K562 (cell line): ENCODE measurements at regions not wholly inside any gene's neighbourhood (a gene's known extent, or its start where the extent isn't known, plus 50 kb on each side); places are given as distances from the start of the nearest gene placed in this dataset.

ENCODE experiments used
- ATAC-seq: fragments of 200-7000 bp; cut with Tn5 transposase; 3 replicates; pipeline ENCODE4 v1.9.1; 2020; ENCODE audit warnings: moderate library complexity
- BruUV-seq: library from RNA; stranded (reverse); fragments of 400-500 nt; replicated peaks from 2 replicates; lab custom pipeline; 2021; lab: Mats Ljungman, UMichigan
- CTCF ChIA-PET: fragments of 300-600 bp; formaldehyde crosslinking; extraction: SDS; loops from one replicate; lab custom pipeline; 2021; ENCODE audit warnings: low intra/inter-chr PET ratio; lab: Yijun Ruan, JAX
- POLR2A ChIA-PET: fragments of 300-600, 350-650 bp; sonication (Branson Sonifier 250); formaldehyde crosslinking; extraction: SDS; loops from one replicate; lab custom pipeline; 2021; ENCODE audit warnings: antibody characterized with exemption, inconsistent platforms; lab: Yijun Ruan, JAX
- DNase-seq, 4 experiments: peaks; one replicate each; pipeline versions ENCODE4 v3.0.0 to v3.0.0-alpha.2; 2011 to 2018; ENCODE audit warnings: low spot score in 3 of 4, mixed read lengths in 3 of 4; ENCODE audit errors: extremely low read depth in 1 of 4
- FAIRE-seq: peaks from 2 replicates; lab custom pipeline; 2011; peaks lifted over from hg19 to GRCh38; lab: Jason Lieb, UNC
- H2AFZ ChIP-seq: 2 replicates; pipeline ENCODE4 v1.6.0; 2011; ENCODE audit warnings: low read depth, low read length, control low read depth, inconsistent platforms
- H3K27ac ChIP-seq: fragments of 200-600 bp; 3 replicates; pipeline ENCODE4 v1.8.0; 2011; ENCODE audit warnings: low read depth, mild to moderate bottlenecking, control low read depth, inconsistent platforms, low read length, moderate library complexity, mixed read lengths; ENCODE audit errors: extremely low read depth
- H3K27me3 ChIP-seq, 2 experiments: fragments of 300-600 bp in 1 of 2; 2 replicates in 1 of 2; 3 replicates in 1 of 2; pipeline versions ENCODE4 v1.6.0 to v1.8.0; 2011; ENCODE audit warnings: inconsistent platforms in 2 of 2, low read length in 2 of 2, mild to moderate bottlenecking in 1 of 2, mixed read lengths in 1 of 2, moderate library complexity in 1 of 2; ENCODE audit not compliant: control insufficient read depth in 2 of 2, insufficient read depth in 2 of 2
- H3K36me3 ChIP-seq: fragments of 300-600 bp; 3 replicates; pipeline ENCODE4 v1.8.0; 2011; ENCODE audit warnings: mild to moderate bottlenecking, low read length, inconsistent platforms; ENCODE audit not compliant: control insufficient read depth, insufficient read depth
- H3K4me1 ChIP-seq, 2 experiments: fragments of 200-600 bp in 1 of 2; replicated peaks in 1 of 2; 2 replicates in 1 of 2; 3 replicates in 1 of 2; pipeline versions ENCODE4 v1.5.1 to v1.8.0; 2011; ENCODE audit warnings: inconsistent platforms in 2 of 2, low read length in 2 of 2, mild to moderate bottlenecking in 1 of 2, mixed read lengths in 1 of 2, moderate library complexity in 1 of 2; ENCODE audit not compliant: control insufficient read depth in 2 of 2, insufficient read depth in 2 of 2
- H3K4me2 ChIP-seq: 2 replicates; pipeline ENCODE4 v1.6.1; 2011; ENCODE audit warnings: low read length, control low read depth, inconsistent platforms, mixed read lengths; ENCODE audit not compliant: insufficient read depth
- H3K4me3 ChIP-seq: fragments of 200-600 bp; sonication (generic), shearing (Covaris generic); 2 replicates; pipeline ENCODE4 v1.5.1; 2016; ENCODE audit warnings: control low read depth, inconsistent platforms
- H3K79me2 ChIP-seq: fragments of 200-600 bp; 3 replicates; pipeline ENCODE4 v1.8.0; 2011; ENCODE audit warnings: low read length, inconsistent platforms; ENCODE audit not compliant: control insufficient read depth, insufficient read depth
- H3K9ac ChIP-seq, 2 experiments: 2 replicates each; pipeline versions ENCODE4 v1.6.0 to v1.6.1; 2011; ENCODE audit warnings: low read depth in 2 of 2, low read length in 2 of 2, control low read depth in 1 of 2, inconsistent platforms in 1 of 2, mild to moderate bottlenecking in 1 of 2, mixed read lengths in 1 of 2; ENCODE audit not compliant: insufficient read depth in 1 of 2
- H3K9me1 ChIP-seq: one replicate; pipeline ENCODE4 v1.6.0; 2011; ENCODE audit warnings: inconsistent platforms, mild to moderate bottlenecking, low read length, moderate library complexity; ENCODE audit not compliant: control insufficient read depth, insufficient read depth
- H3K9me3 ChIP-seq: replicated peaks from 2 replicates; pipeline ENCODE4 v1.5.1; 2011; ENCODE audit warnings: low read depth, low read length, inconsistent platforms; ENCODE audit not compliant: control insufficient read depth, insufficient read depth
- H4K20me1 ChIP-seq: replicated peaks from 2 replicates; pipeline ENCODE4 v1.6.1; 2011; ENCODE audit warnings: low read length, inconsistent platforms, mixed read lengths; ENCODE audit not compliant: control insufficient read depth, insufficient read depth
- JUNB ChIP-seq: fragments of 450-650 bp; formaldehyde crosslinking; conservative IDR thresholded peaks from 2 replicates; pipeline ENCODE4 v1.4.0; 2020; ENCODE audit warnings: mild to moderate bottlenecking
- ZKSCAN1 ChIP-seq: fragments of 150-350 bp; IDR thresholded peaks from 2 replicates; pipeline ENCODE4 v1.6.1; 2016; ENCODE audit warnings: low read depth, low read length
- ZNF140 ChIP-seq: fragments of 250-450 bp; sonication (Bioruptor Pico); IDR thresholded peaks from 2 replicates; pipeline ENCODE4 v1.8.0; 2021; ENCODE audit warnings: moderate library complexity, mild to moderate bottlenecking, inconsistent platforms
- ZNF561 ChIP-seq: fragments of 450-650 bp; formaldehyde crosslinking; conservative IDR thresholded peaks from 2 replicates; pipeline ENCODE4 v1.4.0; 2020; ENCODE audit warnings: mild to moderate bottlenecking, moderate library complexity
- ZNF639 ChIP-seq, 2 experiments: fragments of 200-800 bp in 1 of 2; sonication (Bioruptor generic) in 1 of 2; sonication (generic) in 1 of 2; formaldehyde crosslinking in 1 of 2; IDR thresholded peaks in 1 of 2; conservative IDR thresholded peaks in 1 of 2; 2 replicates each; pipeline versions ENCODE4 v1.5.0 to v1.6.1; 2016 to 2020; ENCODE audit warnings: missing compliant biosample characterization in 1 of 2, missing genetic modification characterization in 1 of 2, missing genetic modification reagents in 1 of 2
- ZSCAN32 ChIP-seq: fragments of 450-650 bp; formaldehyde crosslinking; IDR thresholded peaks from 2 replicates; pipeline ENCODE4 v1.4.0; 2020; ENCODE audit warnings: mild to moderate bottlenecking, moderate library complexity
- WGBS: fragments of 100-300 bp; shearing (Covaris generic); methylation state at CpG from one replicate; pipeline ENCODE4 v1.1.6; 2016; ENCODE audit warnings: low coverage, mixed read lengths; ENCODE audit not compliant: insufficient coverage; ENCODE audit errors: missing lambda C conversion rate; 5-methylcytosine and 5-hydroxymethylcytosine counted together
- in situ Hi-C: fragments of 300-500 bp; cut with MboI; formaldehyde crosslinking; loops from 4 replicates; pipeline ENCODE4 v1.15.0; 2018; ENCODE audit warnings: inconsistent platforms, mixed read lengths
- intact Hi-C: fragments of 100-400 bp; cut with micrococcal nuclease; formaldehyde crosslinking; loops from 2 replicates; pipeline ENCODE4 v1.14.2; 2022
- TF ChIP-seq, protein P1 (sequence below), 2 experiments: IDR thresholded peaks; 2 replicates each; pipeline ENCODE4 v1.6.1; 2012; ENCODE audit warnings: improper control_type of control experiment in 2 of 2, low read depth in 2 of 2, low read length in 2 of 2, borderline replicate concordance in 1 of 2

DNA sequence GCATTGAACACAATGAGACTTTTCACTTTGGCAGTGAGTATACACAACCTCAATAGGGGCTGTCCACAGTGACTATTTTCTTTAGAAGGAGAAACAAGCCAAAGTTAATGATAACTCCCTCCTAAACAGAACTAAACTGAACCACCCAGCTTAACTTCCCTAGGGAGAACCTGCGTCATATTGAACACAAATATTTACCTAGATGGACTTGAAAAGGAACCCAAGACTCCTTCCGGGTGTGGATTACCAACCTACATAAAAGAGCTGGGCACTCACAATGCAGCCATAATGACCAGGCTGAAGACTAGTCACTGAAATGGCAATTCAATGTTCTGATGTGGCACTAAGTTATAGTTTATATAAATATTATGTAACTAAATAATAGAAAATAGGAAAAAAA is 160.6 kb downstream of the IBTK start:
- Histone ChIP-seq H3K9me1 (no peaks in the 10 kb centered on the region), H3K9ac (no peak overlapping the region), H3K79me2 (no peaks in the 10 kb centered on the region), H3K4me2 (no peak overlapping the region), H3K4me1 (no peaks in the 10 kb centered on the region), H4K20me1 (no peaks in the 10 kb centered on the region), H2AFZ (no peak overlapping the region), H3K36me3 (no peaks in the 10 kb centered on the region), H3K4me3 (no peak overlapping the region), H3K27ac (no peak overlapping the region), H3K9me3 (no peaks in the 10 kb centered on the region), H3K27me3 (no peaks in the 10 kb centered on the region)
- in situ Hi-C loops: no loop called here
- DNase-seq: no peak
- ATAC-seq: no peak
- no TSS peak for BruUV-seq
- TF ChIP-seq ZSCAN32 (no peak), ZNF639 (CRISPR knock-in tag; conservative IDR thresholded peaks at IDR 0.05 in 1 of 2, IDR thresholded peaks at IDR 0.05 in 1 of 2) (no peak), ZNF140 (CRISPR knock-in tag) (no peak), ZNF561 (CRISPR knock-in tag) (no peak), ZKSCAN1 (no peak), JUNB (CRISPR knock-in tag) (no peak)
- TF ChIP-seq, protein P1, sequence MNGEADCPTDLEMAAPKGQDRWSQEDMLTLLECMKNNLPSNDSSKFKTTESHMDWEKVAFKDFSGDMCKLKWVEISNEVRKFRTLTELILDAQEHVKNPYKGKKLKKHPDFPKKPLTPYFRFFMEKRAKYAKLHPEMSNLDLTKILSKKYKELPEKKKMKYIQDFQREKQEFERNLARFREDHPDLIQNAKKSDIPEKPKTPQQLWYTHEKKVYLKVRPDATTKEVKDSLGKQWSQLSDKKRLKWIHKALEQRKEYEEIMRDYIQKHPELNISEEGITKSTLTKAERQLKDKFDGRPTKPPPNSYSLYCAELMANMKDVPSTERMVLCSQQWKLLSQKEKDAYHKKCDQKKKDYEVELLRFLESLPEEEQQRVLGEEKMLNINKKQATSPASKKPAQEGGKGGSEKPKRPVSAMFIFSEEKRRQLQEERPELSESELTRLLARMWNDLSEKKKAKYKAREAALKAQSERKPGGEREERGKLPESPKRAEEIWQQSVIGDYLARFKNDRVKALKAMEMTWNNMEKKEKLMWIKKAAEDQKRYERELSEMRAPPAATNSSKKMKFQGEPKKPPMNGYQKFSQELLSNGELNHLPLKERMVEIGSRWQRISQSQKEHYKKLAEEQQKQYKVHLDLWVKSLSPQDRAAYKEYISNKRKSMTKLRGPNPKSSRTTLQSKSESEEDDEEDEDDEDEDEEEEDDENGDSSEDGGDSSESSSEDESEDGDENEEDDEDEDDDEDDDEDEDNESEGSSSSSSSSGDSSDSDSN (IDR thresholded peaks at IDR 0.05; ENCODE audit: borderline replicate concordance in 1 of 2, low read depth in 2 of 2, low read length in 2 of 2): no peak
- WGBS: 9% methylated on average over 2 of the region's 2 CpGs
- intact Hi-C loops: no loop called here
- ChIA-PET CTCF (no interaction called here), POLR2A (no interaction called here)
- no peak for FAIRE-seq
